ENCODE measurements at regions not wholly inside any gene's neighbourhood (a gene's known extent, or its start where the extent isn't known, plus 50 kb on each side); places are given as distances from the start of the nearest gene placed in this dataset.

DNA sequence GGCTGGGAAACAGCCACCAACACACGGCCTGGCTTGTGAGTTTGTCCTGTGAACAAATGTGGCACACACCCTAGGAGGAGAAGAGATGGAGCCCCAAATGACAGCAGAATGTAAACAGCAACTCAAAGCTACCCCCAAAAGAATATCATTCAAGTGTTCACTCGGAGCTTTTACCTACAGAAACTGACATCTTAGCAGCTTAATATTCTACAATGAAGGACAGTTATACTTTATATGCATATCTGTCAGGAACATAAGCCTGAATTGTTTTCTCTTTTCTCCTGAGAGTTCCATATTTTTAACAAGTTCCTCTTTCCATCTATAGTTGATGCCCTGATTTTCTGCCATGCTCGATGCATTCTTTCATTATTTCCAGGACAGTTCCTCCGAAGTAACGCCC, 566.0 kb upstream of the MAP3K7 start:
- H3K27me3 ChIP-seq, result no peaks in the 10 kb centered on the region
- no peaks in the 10 kb centered on the region for H3K36me3 ChIP-seq
- ATAC-seq (no peak), DNase-seq (no peak)
- H3K27ac ChIP-seq, result no peak overlapping the region
- no peaks in the 10 kb centered on the region for H3K9me3 ChIP-seq
- H3K4me1 ChIP-seq, result no peaks in the 10 kb centered on the region
- intact Hi-C loops (cut with DNase I), result no loop called here
- H3K4me3 ChIP-seq, result no peak overlapping the region
- WGBS (ENCODE audit: insufficient coverage, low coverage, low lambda C conversion rate, missing lambda C conversion rate), result 44% methylated on average over 4 of the region's 5 CpGs
- TF ChIP-seq POLR2A (IDR thresholded peaks at IDR 0.05), result no peak
- TF ChIP-seq, protein P1, sequence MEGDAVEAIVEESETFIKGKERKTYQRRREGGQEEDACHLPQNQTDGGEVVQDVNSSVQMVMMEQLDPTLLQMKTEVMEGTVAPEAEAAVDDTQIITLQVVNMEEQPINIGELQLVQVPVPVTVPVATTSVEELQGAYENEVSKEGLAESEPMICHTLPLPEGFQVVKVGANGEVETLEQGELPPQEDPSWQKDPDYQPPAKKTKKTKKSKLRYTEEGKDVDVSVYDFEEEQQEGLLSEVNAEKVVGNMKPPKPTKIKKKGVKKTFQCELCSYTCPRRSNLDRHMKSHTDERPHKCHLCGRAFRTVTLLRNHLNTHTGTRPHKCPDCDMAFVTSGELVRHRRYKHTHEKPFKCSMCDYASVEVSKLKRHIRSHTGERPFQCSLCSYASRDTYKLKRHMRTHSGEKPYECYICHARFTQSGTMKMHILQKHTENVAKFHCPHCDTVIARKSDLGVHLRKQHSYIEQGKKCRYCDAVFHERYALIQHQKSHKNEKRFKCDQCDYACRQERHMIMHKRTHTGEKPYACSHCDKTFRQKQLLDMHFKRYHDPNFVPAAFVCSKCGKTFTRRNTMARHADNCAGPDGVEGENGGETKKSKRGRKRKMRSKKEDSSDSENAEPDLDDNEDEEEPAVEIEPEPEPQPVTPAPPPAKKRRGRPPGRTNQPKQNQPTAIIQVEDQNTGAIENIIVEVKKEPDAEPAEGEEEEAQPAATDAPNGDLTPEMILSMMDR (IDR thresholded peaks at IDR 0.05), result no peak

DNA sequence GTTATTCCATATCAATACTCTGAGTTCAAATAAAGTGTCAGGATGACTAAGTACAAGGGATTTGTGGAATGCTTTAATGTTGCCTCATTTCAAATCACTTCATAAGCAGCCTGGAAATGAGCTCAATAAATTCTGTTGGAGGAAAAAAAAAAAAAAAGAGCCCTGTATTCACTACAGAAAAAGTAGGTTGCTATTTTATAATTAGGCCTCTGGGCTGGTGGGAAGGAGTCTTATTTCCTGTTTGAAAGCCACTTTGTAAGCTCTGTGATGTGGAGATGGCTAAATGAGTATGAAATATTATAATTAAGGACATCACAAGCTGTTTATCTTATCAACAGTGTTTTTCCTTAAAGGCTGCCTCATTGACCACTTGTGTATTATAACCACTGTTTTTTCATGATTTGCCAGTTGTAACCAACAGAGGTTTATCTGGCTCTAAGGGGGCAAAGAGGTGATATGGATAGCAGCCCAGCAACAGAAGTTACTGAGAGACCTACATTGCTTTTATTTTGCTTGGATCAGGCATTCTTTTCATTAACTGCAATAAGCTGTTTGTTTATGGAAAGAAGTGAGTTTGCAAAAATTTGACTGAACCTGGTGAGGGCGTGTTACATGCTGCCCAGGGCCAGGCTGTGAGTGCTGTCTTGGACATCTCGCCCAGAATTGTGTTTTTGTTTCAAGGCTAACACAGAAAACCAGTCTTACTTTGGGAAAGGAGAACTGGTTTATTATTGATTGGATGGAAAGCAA, 563.3 kb upstream of the MAP3K7 start:
- intact Hi-C loops (cut with DNase I), result no loop called here
- ATAC-seq, result no peak
- Histone ChIP-seq H3K9me3 (no peaks in the 10 kb centered on the region), H3K27me3 (no peaks in the 10 kb centered on the region), H3K4me1 (no peaks in the 10 kb centered on the region), H3K27ac (no peak overlapping the region), H3K4me3 (no peak overlapping the region), H3K36me3 (no peaks in the 10 kb centered on the region)
- no peak for TF ChIP-seq POLR2A (IDR thresholded peaks at IDR 0.05)
- TF ChIP-seq, protein P1 (IDR thresholded peaks at IDR 0.05), result no peak
- 13% methylated on average over 2 of the region's 2 CpGs for WGBS (ENCODE audit: insufficient coverage, low coverage, low lambda C conversion rate, missing lambda C conversion rate)
- DNase-seq, result no peak

DNA sequence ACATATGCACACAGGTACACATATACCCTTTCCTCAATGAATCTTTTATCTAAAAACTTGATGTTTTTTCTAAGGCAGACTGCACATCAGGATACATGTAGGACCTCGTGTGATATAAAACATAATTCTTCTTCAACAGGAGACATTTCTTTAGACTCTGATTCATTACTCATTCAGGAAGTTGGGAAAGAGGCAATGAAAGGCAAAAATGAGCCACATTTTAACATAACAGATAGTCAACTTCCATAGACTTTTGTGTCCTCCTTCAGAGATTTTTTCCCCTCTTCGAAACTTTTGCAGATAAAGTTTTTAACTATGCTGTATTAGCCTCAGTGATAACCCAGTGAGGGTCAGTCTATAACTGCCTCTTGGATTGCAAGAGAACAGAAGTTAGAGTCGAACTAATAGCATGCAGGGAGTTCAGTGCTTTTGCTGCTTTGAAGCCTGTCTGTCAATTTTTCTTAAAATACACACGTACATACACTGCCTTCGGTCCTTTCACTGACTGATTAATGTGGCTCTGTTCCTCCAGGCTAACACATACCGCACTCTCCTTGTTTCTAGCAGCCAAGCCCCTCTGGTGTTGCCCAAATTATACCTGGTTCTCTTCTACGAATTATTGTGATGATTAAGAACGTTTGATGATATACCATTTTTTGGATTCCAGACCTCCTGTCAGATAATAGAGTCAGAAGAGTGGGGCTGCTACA, 562.5 kb upstream of the MAP3K7 start:
- no peaks in the 10 kb centered on the region for H3K27me3 ChIP-seq

DNA sequence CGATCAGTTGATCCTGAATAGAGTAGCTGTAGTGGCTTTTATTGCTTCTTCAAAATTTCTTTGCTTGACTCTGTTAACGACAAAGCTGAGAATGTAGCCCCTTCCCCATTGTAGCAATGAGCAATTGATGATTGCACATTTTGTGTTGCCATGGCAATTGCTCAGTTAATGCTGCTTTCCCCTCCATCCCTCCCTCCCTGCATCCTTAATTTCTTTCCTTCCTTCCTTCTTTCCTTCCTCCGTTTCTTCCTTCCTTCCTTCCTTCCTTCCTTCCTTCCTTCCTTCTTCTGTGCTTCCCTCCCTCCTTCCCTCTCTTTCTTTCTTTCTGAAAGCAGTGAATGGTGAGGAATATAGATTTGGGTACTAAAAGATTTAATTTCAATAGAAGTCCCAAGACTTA, 557.3 kb upstream of the MAP3K7 start:
- DNase-seq (no peak), ATAC-seq (no peak)
- Histone ChIP-seq H3K36me3 (no peaks in the 10 kb centered on the region), H3K4me3 (no peak overlapping the region), H3K4me1 (no peaks in the 10 kb centered on the region), H3K27me3 (no peaks in the 10 kb centered on the region), H3K27ac (no peak overlapping the region), H3K9me3 (no peaks in the 10 kb centered on the region)
- WGBS (ENCODE audit: insufficient coverage, low coverage, low lambda C conversion rate, missing lambda C conversion rate), result 45% methylated on average over 3 of the region's 3 CpGs
- intact Hi-C loops (cut with DNase I), result no loop called here
- no peak for TF ChIP-seq POLR2A (IDR thresholded peaks at IDR 0.05)
- TF ChIP-seq, protein P1 (IDR thresholded peaks at IDR 0.05), result no peak

More for the DNA sequence above, 562.5 kb upstream of the MAP3K7 start:
- ATAC-seq, result no peak
- intact Hi-C loops (cut with DNase I), result no loop called here
- no peaks in the 10 kb centered on the region for H3K4me1 ChIP-seq
- DNase-seq, result no peak
- H3K9me3 ChIP-seq, result no peaks in the 10 kb centered on the region
- no peak overlapping the region for H3K4me3 ChIP-seq
- no peak overlapping the region for H3K27ac ChIP-seq
- no peaks in the 10 kb centered on the region for H3K36me3 ChIP-seq
- 40% methylated on average over 8 of the region's 8 CpGs for WGBS (ENCODE audit: insufficient coverage, low coverage, low lambda C conversion rate, missing lambda C conversion rate)
- TF ChIP-seq, protein P1 (IDR thresholded peaks at IDR 0.05), result no peak
- TF ChIP-seq POLR2A (IDR thresholded peaks at IDR 0.05), result no peak
